ENCODE measurements at regions not wholly inside any gene's neighbourhood (a gene's known extent, or its start where the extent isn't known, plus 50 kb on each side); places are given as distances from the start of the nearest gene placed in this dataset.

GRCh38 chr21:22582026-22582425 lies 1583.8 kb downstream of the NCAM2 start:
- DNase-seq (ENCODE audit: low spot score), result no peak

- DNase-seq (ENCODE audit: low spot score), result no peak
These were observed 1586.1 kb downstream of the NCAM2 start for GRCh38 chr21:22584308-22584707.

GRCh38 chr21:22585558-22585957 lies 1587.3 kb downstream of the NCAM2 start:
- no peak for DNase-seq (ENCODE audit: low spot score)

GRCh38 chr21:22597660-22598255 lies 1599.5 kb downstream of the NCAM2 start:
- no peak for DNase-seq (ENCODE audit: low spot score)

GRCh38 chr21:22609802-22610201 lies 1611.6 kb downstream of the NCAM2 start:
- no peak for DNase-seq (ENCODE audit: low spot score)

GRCh38 chr21:22627911-22628310 lies 1629.7 kb downstream of the NCAM2 start:
- DNase-seq (ENCODE audit: low spot score), result no peak

- DNase-seq (ENCODE audit: low spot score), result no peak
These were observed 1632.8 kb downstream of the NCAM2 start for GRCh38 chr21:22630953-22631465.

- DNase-seq (ENCODE audit: low spot score), result no peak
These were observed 1634.0 kb downstream of the NCAM2 start for GRCh38 chr21:22632176-22632575.

GRCh38 chr21:22649246-22649645 lies 1651.0 kb downstream of the NCAM2 start:
- no peak for DNase-seq (ENCODE audit: low spot score)

- DNase-seq (ENCODE audit: low spot score), result no peak
These were observed 1652.0 kb downstream of the NCAM2 start for GRCh38 chr21:22650226-22650625.

GRCh38 chr21:22657781-22658180 lies 1659.6 kb downstream of the NCAM2 start:
- DNase-seq (ENCODE audit: low spot score), result no peak

- DNase-seq (ENCODE audit: low spot score), result no peak
These were observed 1671.9 kb downstream of the NCAM2 start for GRCh38 chr21:22670148-22670547.

- DNase-seq (ENCODE audit: low spot score), result no peak
These were observed 1681.0 kb downstream of the NCAM2 start for GRCh38 chr21:22679207-22679606.

GRCh38 chr21:22691658-22692057 lies 1693.4 kb downstream of the NCAM2 start:
- DNase-seq (ENCODE audit: low spot score), result no peak

- DNase-seq (ENCODE audit: low spot score), result no peak
These were observed 1705.3 kb downstream of the NCAM2 start for GRCh38 chr21:22703521-22703920.

- DNase-seq (ENCODE audit: low spot score), result no peak
These were observed 1712.5 kb downstream of the NCAM2 start for GRCh38 chr21:22710721-22711120.

- DNase-seq (ENCODE audit: low spot score), result peak; percentile 5
These were observed 1713.4 kb downstream of the NCAM2 start for GRCh38 chr21:22711636-22712035.

- DNase-seq (ENCODE audit: low spot score), result no peak
These were observed 1727.2 kb downstream of the NCAM2 start for GRCh38 chr21:22725436-22725835.

GRCh38 chr21:22728091-22728490 lies 1729.9 kb downstream of the NCAM2 start:
- DNase-seq (ENCODE audit: low spot score), result no peak

GRCh38 chr21:22743085-22743484 lies 1744.9 kb downstream of the NCAM2 start:
- DNase-seq (ENCODE audit: low spot score), result peak; percentile 33

- no peak for DNase-seq (ENCODE audit: low spot score)
These were observed 1756.5 kb downstream of the NCAM2 start for GRCh38 chr21:22754746-22755145.

GRCh38 chr21:22758478-22758877 lies 1760.3 kb downstream of the NCAM2 start:
- no peak for DNase-seq (ENCODE audit: low spot score)

GRCh38 chr21:22762463-22762862 lies 1764.3 kb downstream of the NCAM2 start:
- DNase-seq (ENCODE audit: low spot score), result no peak

- no peak for DNase-seq (ENCODE audit: low spot score)
These were observed 1765.2 kb downstream of the NCAM2 start for GRCh38 chr21:22763442-22763841.
